ENCODE measurements at regions not wholly inside any gene's neighbourhood (a gene's known extent, or its start where the extent isn't known, plus 50 kb on each side); places are given as distances from the start of the nearest gene placed in this dataset.
A peak's percentile ranks its signal among the peaks of the same experiment; 100 is the strongest.
"Not testable (repeated sequence)": the region's sequence is repeated elsewhere in the genome, so short reads cannot be mapped to it uniquely, and the experiment has no call there.

- DNase-seq = not testable (repeated sequence)
These were observed 108.4 kb upstream of the SHISA3 start for GRCh38 chr4:42288876-42289275.

- DNase-seq = not testable (repeated sequence)
These were observed 105.1 kb upstream of the SHISA3 start for GRCh38 chr4:42292192-42292591.

GRCh38 chr4:42293967-42294813 lies 103.1 kb upstream of the SHISA3 start:
- DNase-seq = no peak

- no peak for DNase-seq
These were observed 101.1 kb upstream of the SHISA3 start for GRCh38 chr4:42296196-42296595.

- DNase-seq = peak; percentile 22
These were observed 94.9 kb upstream of the SHISA3 start for GRCh38 chr4:42302348-42302747.

- DNase-seq = no peak
These were observed 90.8 kb upstream of the SHISA3 start for GRCh38 chr4:42306221-42307109.

GRCh38 chr4:42308247-42308646 lies 89.0 kb upstream of the SHISA3 start:
- DNase-seq = no peak

GRCh38 chr4:42309361-42310260 lies 87.7 kb upstream of the SHISA3 start:
- DNase-seq = no peak

- DNase-seq = no peak
These were observed 86.9 kb upstream of the SHISA3 start for GRCh38 chr4:42310358-42310757.

- DNase-seq = no peak
These were observed 86.5 kb upstream of the SHISA3 start for GRCh38 chr4:42310806-42311205.

GRCh38 chr4:42311591-42311990 lies 85.7 kb upstream of the SHISA3 start:
- no peak for DNase-seq

- not testable (repeated sequence) for DNase-seq
These were observed 83.9 kb upstream of the SHISA3 start for GRCh38 chr4:42313420-42313819.

- DNase-seq = no peak
These were observed 83.4 kb upstream of the SHISA3 start for GRCh38 chr4:42313872-42314271.

- no peak for DNase-seq
These were observed 82.1 kb upstream of the SHISA3 start for GRCh38 chr4:42315231-42315630.

- DNase-seq = no peak
These were observed 76.4 kb upstream of the SHISA3 start for GRCh38 chr4:42320822-42321388.

GRCh38 chr4:42326040-42326439 lies 71.2 kb upstream of the SHISA3 start:
- no peak for DNase-seq

- no peak for DNase-seq
These were observed 70.8 kb upstream of the SHISA3 start for GRCh38 chr4:42326524-42326923.

GRCh38 chr4:42327323-42327722 lies 70.0 kb upstream of the SHISA3 start:
- DNase-seq = no peak

- no peak for DNase-seq
These were observed 68.3 kb upstream of the SHISA3 start for GRCh38 chr4:42328978-42329377.

- no peak for DNase-seq
These were observed 67.9 kb upstream of the SHISA3 start for GRCh38 chr4:42329421-42329820.

- DNase-seq = no peak
These were observed 67.2 kb upstream of the SHISA3 start for GRCh38 chr4:42330002-42330592.

- no peak for DNase-seq
These were observed 66.2 kb upstream of the SHISA3 start for GRCh38 chr4:42331040-42331439.
